ENCODE measurements at regions not wholly inside any gene's neighbourhood (a gene's known extent, or its start where the extent isn't known, plus 50 kb on each side); places are given as distances from the start of the nearest gene placed in this dataset.

DNA sequence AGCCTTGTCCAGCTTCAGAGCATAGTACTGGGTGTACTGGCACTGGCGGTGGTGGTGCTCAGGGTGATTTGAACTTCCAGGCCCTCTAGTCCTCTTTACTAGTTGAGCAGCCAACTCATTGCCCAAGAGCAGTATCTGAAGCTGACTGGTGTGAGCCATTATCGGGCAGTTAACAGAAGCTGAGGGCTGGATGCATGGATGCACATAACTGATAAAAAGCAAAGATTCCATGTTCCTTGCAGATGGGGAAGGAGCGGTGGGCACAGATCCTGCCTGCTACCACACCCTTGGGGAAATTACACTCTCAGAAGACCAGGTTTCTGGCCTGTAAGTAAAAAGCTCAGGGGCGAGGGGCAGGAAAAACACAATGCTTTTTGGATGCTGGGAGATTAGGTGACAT, 499.4 kb upstream of the ARGLU1 start:
- H3K4me3 ChIP-seq (ENCODE audit: insufficient read depth, low read depth, low read length), result no peak overlapping the region
- no peaks in the 10 kb centered on the region for H4K20me1 ChIP-seq (ENCODE audit: insufficient read depth, low read length)
- no peaks in the 10 kb centered on the region for H3K27me3 ChIP-seq (ENCODE audit: insufficient read depth, low read length)
- H3K4me1 Mint-ChIP-seq (ENCODE audit: low read depth, unreplicated experiment), result no peaks in the 10 kb centered on the region
- no peak for FAIRE-seq
- no peak overlapping the region for H3K9ac ChIP-seq (ENCODE audit: low read length)
- H3K27ac ChIP-seq (ENCODE audit: low read depth, low read length), result no peak overlapping the region
- no peak for TF ChIP-seq EZH2 (IDR thresholded peaks at IDR 0.05; ENCODE audit: insufficient read depth, low read length)
- TF ChIP-seq, protein P1, sequence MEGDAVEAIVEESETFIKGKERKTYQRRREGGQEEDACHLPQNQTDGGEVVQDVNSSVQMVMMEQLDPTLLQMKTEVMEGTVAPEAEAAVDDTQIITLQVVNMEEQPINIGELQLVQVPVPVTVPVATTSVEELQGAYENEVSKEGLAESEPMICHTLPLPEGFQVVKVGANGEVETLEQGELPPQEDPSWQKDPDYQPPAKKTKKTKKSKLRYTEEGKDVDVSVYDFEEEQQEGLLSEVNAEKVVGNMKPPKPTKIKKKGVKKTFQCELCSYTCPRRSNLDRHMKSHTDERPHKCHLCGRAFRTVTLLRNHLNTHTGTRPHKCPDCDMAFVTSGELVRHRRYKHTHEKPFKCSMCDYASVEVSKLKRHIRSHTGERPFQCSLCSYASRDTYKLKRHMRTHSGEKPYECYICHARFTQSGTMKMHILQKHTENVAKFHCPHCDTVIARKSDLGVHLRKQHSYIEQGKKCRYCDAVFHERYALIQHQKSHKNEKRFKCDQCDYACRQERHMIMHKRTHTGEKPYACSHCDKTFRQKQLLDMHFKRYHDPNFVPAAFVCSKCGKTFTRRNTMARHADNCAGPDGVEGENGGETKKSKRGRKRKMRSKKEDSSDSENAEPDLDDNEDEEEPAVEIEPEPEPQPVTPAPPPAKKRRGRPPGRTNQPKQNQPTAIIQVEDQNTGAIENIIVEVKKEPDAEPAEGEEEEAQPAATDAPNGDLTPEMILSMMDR (IDR thresholded peaks at IDR 0.05; ENCODE audit: insufficient read depth, low read depth, low read length), result no peak
- H3K36me3 Mint-ChIP-seq (ENCODE audit: low read depth, unreplicated experiment), result no peaks in the 10 kb centered on the region
- no peak for DNase-seq (ENCODE audit: low read depth)
- no peaks in the 10 kb centered on the region for H3K79me2 ChIP-seq (ENCODE audit: insufficient read depth, low read length)
- H3K27ac Mint-ChIP-seq (ENCODE audit: unreplicated experiment), result no peak overlapping the region
- no peaks in the 10 kb centered on the region for H3K27me3 Mint-ChIP-seq (ENCODE audit: low read depth, unreplicated experiment)
- no peaks in the 10 kb centered on the region for H3K36me3 ChIP-seq (ENCODE audit: insufficient read depth, low read length)
- no peak overlapping the region for H3K4me2 ChIP-seq (ENCODE audit: low read length)
- H3K9me3 Mint-ChIP-seq (ENCODE audit: unreplicated experiment), result no peaks in the 10 kb centered on the region
- no peak overlapping the region for H3K4me3 Mint-ChIP-seq (ENCODE audit: unreplicated experiment)
- H3K4me1 ChIP-seq (ENCODE audit: insufficient read depth, low read length), result no peaks in the 10 kb centered on the region
- H2AFZ ChIP-seq (ENCODE audit: low read depth, low read length), result no peak overlapping the region
- no peaks in the 10 kb centered on the region for H3K9me3 ChIP-seq (ENCODE audit: insufficient read depth, low read depth, low read length)

GRCh38 chr13:107066355-107066754, 498.4 kb upstream of the ARGLU1 start:
- Histone ChIP-seq H3K36me3 (ENCODE audit: insufficient read depth, low read length) (no peaks in the 10 kb centered on the region), H3K4me2 (ENCODE audit: low read length) (no peak overlapping the region), H3K9ac (ENCODE audit: low read length) (no peak overlapping the region), H3K4me1 (ENCODE audit: insufficient read depth, low read length) (no peaks in the 10 kb centered on the region), H3K4me3 (ENCODE audit: insufficient read depth, low read depth, low read length) (no peak overlapping the region), H4K20me1 (ENCODE audit: insufficient read depth, low read length) (no peaks in the 10 kb centered on the region), H3K27me3 (ENCODE audit: insufficient read depth, low read length) (no peaks in the 10 kb centered on the region), H2AFZ (ENCODE audit: low read depth, low read length) (no peak overlapping the region), H3K27ac (ENCODE audit: low read depth, low read length) (no peak overlapping the region), H3K9me3 (ENCODE audit: insufficient read depth, low read depth, low read length) (no peaks in the 10 kb centered on the region), H3K79me2 (ENCODE audit: insufficient read depth, low read length) (no peaks in the 10 kb centered on the region)
- FAIRE-seq (no peak), DNase-seq (ENCODE audit: low read depth) (no peak)
- no peaks in the 10 kb centered on the region for H3K4me1 Mint-ChIP-seq (ENCODE audit: low read depth, unreplicated experiment)
- H3K9me3 Mint-ChIP-seq (ENCODE audit: unreplicated experiment), result no peaks in the 10 kb centered on the region
- no peak overlapping the region for H3K4me3 Mint-ChIP-seq (ENCODE audit: unreplicated experiment)
- TF ChIP-seq EZH2 (IDR thresholded peaks at IDR 0.05; ENCODE audit: insufficient read depth, low read length), result no peak
- TF ChIP-seq, protein P1 (IDR thresholded peaks at IDR 0.05; ENCODE audit: insufficient read depth, low read depth, low read length), result no peak
- no peaks in the 10 kb centered on the region for H3K27me3 Mint-ChIP-seq (ENCODE audit: low read depth, unreplicated experiment)
- H3K27ac Mint-ChIP-seq (ENCODE audit: unreplicated experiment), result no peak overlapping the region
- no peaks in the 10 kb centered on the region for H3K36me3 Mint-ChIP-seq (ENCODE audit: low read depth, unreplicated experiment)

DNA sequence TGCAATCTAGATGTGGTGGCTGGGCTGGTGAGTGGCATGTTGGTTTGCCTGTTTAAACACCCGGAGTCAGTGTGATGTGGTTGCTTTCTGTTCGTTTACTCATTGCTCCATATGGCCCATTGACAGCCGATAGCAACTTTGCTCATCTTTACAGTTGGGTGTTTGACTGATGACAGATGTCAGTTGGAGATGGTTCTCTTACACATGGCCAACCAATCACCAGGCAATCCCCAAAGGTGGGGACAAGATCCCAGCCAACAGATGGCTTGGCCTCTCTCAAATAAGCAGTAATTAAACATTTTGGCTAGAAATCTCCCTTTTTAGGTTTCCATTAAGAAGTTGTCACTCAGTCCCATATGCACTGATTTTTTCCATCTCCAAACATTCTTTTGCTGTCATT, 497.1 kb upstream of the ARGLU1 start:
- no peak overlapping the region for H3K9ac ChIP-seq (ENCODE audit: low read length)
- no peak overlapping the region for H3K27ac ChIP-seq (ENCODE audit: low read depth, low read length)
- H3K4me1 ChIP-seq (ENCODE audit: insufficient read depth, low read length), result no peaks in the 10 kb centered on the region
- no peak for FAIRE-seq
- Mint-ChIP-seq H3K27ac (ENCODE audit: unreplicated experiment) (no peak overlapping the region), H3K9me3 (ENCODE audit: unreplicated experiment) (no peaks in the 10 kb centered on the region), H3K4me1 (ENCODE audit: low read depth, unreplicated experiment) (no peaks in the 10 kb centered on the region), H3K36me3 (ENCODE audit: low read depth, unreplicated experiment) (no peaks in the 10 kb centered on the region), H3K27me3 (ENCODE audit: low read depth, unreplicated experiment) (no peaks in the 10 kb centered on the region), H3K4me3 (ENCODE audit: unreplicated experiment) (no peak overlapping the region)
- no peak overlapping the region for H3K4me2 ChIP-seq (ENCODE audit: low read length)
- TF ChIP-seq, protein P1 (IDR thresholded peaks at IDR 0.05; ENCODE audit: insufficient read depth, low read depth, low read length), result no peak
- no peak for TF ChIP-seq EZH2 (IDR thresholded peaks at IDR 0.05; ENCODE audit: insufficient read depth, low read length)
- DNase-seq (ENCODE audit: low read depth), result no peak
- no peak overlapping the region for H2AFZ ChIP-seq (ENCODE audit: low read depth, low read length)
- no peaks in the 10 kb centered on the region for H4K20me1 ChIP-seq (ENCODE audit: insufficient read depth, low read length)
- H3K9me3 ChIP-seq (ENCODE audit: insufficient read depth, low read depth, low read length), result no peaks in the 10 kb centered on the region
- no peaks in the 10 kb centered on the region for H3K27me3 ChIP-seq (ENCODE audit: insufficient read depth, low read length)
- H3K4me3 ChIP-seq (ENCODE audit: insufficient read depth, low read depth, low read length), result no peak overlapping the region
- no peaks in the 10 kb centered on the region for H3K36me3 ChIP-seq (ENCODE audit: insufficient read depth, low read length)
- no peaks in the 10 kb centered on the region for H3K79me2 ChIP-seq (ENCODE audit: insufficient read depth, low read length)

Data from astrocyte (in vitro differentiated cells and primary cell).